Lower lobe of right lung (tissue), 2 donors: ENCODE measurements at regions not wholly inside any gene's neighbourhood (a gene's known extent, or its start where the extent isn't known, plus 50 kb on each side); places are given as distances from the start of the nearest gene placed in this dataset.

Experiments
- ATAC-seq, 2 donors: fragments of 200-7000 bp; cut with Tn5 transposase; one replicate each; pipeline ENCODE4 v1.9.1; 2020 to 2022; ENCODE audit warnings: mild to moderate bottlenecking in 2 of 2, moderate library complexity in 2 of 2
- DNase-seq: peaks from one replicate; pipeline ENCODE4 v3.0.0-alpha.2; 2020
- H3K27ac ChIP-seq: fragments of 200-600 bp; one replicate; pipeline ENCODE4 v1.8.0; 2022
- H3K27me3 ChIP-seq: fragments of 200-600 bp; one replicate; pipeline ENCODE4 v1.8.0; 2022; ENCODE audit warnings: low read depth
- H3K36me3 ChIP-seq: fragments of 200-600 bp; one replicate; pipeline ENCODE4 v1.8.0; 2022; ENCODE audit warnings: mild to moderate bottlenecking
- H3K4me1 ChIP-seq: fragments of 200-600 bp; one replicate; pipeline ENCODE4 v1.8.0; 2022
- H3K4me3 ChIP-seq: fragments of 200-600 bp; one replicate; pipeline ENCODE4 v1.8.0; 2022; ENCODE audit warnings: mild to moderate bottlenecking
- H3K9me3 ChIP-seq: fragments of 200-600 bp; one replicate; pipeline ENCODE4 v1.8.0; 2022
- CTCF ChIP-seq: fragments of 200-600 bp; IDR thresholded peaks from one replicate; pipeline ENCODE4 v1.8.0; 2022; ENCODE audit warnings: antibody characterized with exemption, mild to moderate bottlenecking
- intact Hi-C: fragments of 100-400 bp; cut with DNase I; formaldehyde crosslinking; loops from one replicate; pipeline ENCODE4 v1.11.0; 2022
- donor health status: DM: no; HTN: yes; CAD: no; lungs with severe emphysema.

DNA sequence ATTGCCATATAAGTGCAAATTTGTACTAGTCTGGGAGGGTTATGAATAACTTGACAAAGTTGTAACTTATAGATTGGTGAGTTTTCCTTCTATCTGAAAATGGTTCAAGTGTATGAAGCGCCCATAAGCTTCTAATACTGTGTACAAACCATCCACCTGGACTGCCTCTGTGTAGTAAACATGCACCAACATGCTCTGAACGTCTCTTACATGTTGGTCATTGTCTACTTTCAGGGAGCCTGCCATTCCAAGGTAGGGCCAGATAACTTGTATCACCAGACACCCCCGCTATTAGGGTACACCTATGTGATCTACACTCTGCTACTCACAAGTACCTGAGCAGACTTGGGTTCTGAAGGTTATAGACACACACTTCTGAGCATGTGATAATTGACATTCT lies 735.5 kb upstream of the API5 start:
- H3K36me3 ChIP-seq: no peaks in the 10 kb centered on the region
- ATAC-seq (no peak), DNase-seq (no peak)
- no peaks in the 10 kb centered on the region for H3K27me3 ChIP-seq
- no peaks in the 10 kb centered on the region for H3K4me1 ChIP-seq
- no peak for TF ChIP-seq CTCF
- no peak overlapping the region for H3K4me3 ChIP-seq
- intact Hi-C loops: no loop called here
- H3K27ac ChIP-seq: no peak overlapping the region
- no peaks in the 10 kb centered on the region for H3K9me3 ChIP-seq

- no peaks in the 10 kb centered on the region for H3K27me3 ChIP-seq
- no peaks in the 10 kb centered on the region for H3K4me1 ChIP-seq
- H3K4me3 ChIP-seq: no peak overlapping the region
- ATAC-seq (no peak), DNase-seq (no peak)
- H3K27ac ChIP-seq: no peak overlapping the region
- no peak for TF ChIP-seq CTCF
- intact Hi-C loops: no loop called here
- H3K9me3 ChIP-seq: no peaks in the 10 kb centered on the region
- H3K36me3 ChIP-seq: no peaks in the 10 kb centered on the region
Observed at GRCh38 chr11:42589286-42589685, 722.5 kb upstream of the API5 start.

GRCh38 chr11:42591841-42592240 lies 720.0 kb upstream of the API5 start:
- TF ChIP-seq CTCF: no peak
- no peaks in the 10 kb centered on the region for H3K27me3 ChIP-seq
- ATAC-seq: no peak
- H3K9me3 ChIP-seq: no peaks in the 10 kb centered on the region
- no peaks in the 10 kb centered on the region for H3K36me3 ChIP-seq
- no peak overlapping the region for H3K4me3 ChIP-seq
- intact Hi-C loops: no loop called here
- H3K4me1 ChIP-seq: no peaks in the 10 kb centered on the region
- H3K27ac ChIP-seq: no peak overlapping the region
- DNase-seq: no peak

DNA sequence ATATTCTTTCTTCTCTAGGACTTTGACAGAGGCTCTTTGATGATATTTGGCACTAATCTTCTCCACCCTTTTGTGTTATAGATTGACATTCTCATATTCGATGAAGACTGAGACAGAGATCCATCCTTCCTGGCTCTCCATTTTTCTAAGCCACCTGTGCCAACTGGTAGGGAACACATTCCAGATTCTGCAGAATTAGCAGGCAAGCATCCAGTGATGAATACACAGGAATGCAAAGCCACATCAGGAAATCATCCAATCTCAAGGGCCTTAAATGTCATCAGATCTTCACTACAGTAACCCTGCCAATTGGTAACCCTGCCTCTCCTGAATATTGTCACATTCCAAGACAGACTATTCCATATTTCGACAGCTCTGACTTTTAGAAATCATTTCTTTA lies 718.4 kb upstream of the API5 start:
- ATAC-seq (no peak), DNase-seq (no peak)
- no peaks in the 10 kb centered on the region for H3K4me1 ChIP-seq
- H3K4me3 ChIP-seq: no peak overlapping the region
- TF ChIP-seq CTCF: no peak
- H3K27me3 ChIP-seq: no peaks in the 10 kb centered on the region
- no peak overlapping the region for H3K27ac ChIP-seq
- no peaks in the 10 kb centered on the region for H3K9me3 ChIP-seq
- no peaks in the 10 kb centered on the region for H3K36me3 ChIP-seq
- intact Hi-C loops: no loop called here

- H3K27ac ChIP-seq: no peak overlapping the region
- H3K27me3 ChIP-seq: no peaks in the 10 kb centered on the region
- no peaks in the 10 kb centered on the region for H3K4me1 ChIP-seq
- ATAC-seq: no peak
- no peak for TF ChIP-seq CTCF
- intact Hi-C loops: no loop called here
- DNase-seq: no peak
- no peak overlapping the region for H3K4me3 ChIP-seq
- H3K9me3 ChIP-seq: no peaks in the 10 kb centered on the region
- no peaks in the 10 kb centered on the region for H3K36me3 ChIP-seq
Observed at GRCh38 chr11:42595876-42596275, 715.9 kb upstream of the API5 start.

- no peaks in the 10 kb centered on the region for H3K36me3 ChIP-seq
- DNase-seq (no peak), ATAC-seq (no peak)
- H3K4me3 ChIP-seq: no peak overlapping the region
- no peaks in the 10 kb centered on the region for H3K9me3 ChIP-seq
- no peak for TF ChIP-seq CTCF
- no peaks in the 10 kb centered on the region for H3K27me3 ChIP-seq
- no peaks in the 10 kb centered on the region for H3K4me1 ChIP-seq
- intact Hi-C loops: no loop called here
- H3K27ac ChIP-seq: no peak overlapping the region
Observed at GRCh38 chr11:42596576-42597145, 715.1 kb upstream of the API5 start.
